Ovary (tissue), 3 donors: ENCODE measurements at regions not wholly inside any gene's neighbourhood (a gene's known extent, or its start where the extent isn't known, plus 50 kb on each side); places are given as distances from the start of the nearest gene placed in this dataset.

Source experiments
- EP300 ChIP-seq: sonication (generic); formaldehyde crosslinking; IDR thresholded peaks from one replicate; pipeline ENCODE4 v1.6.1; 2017; ENCODE audit warnings: antibody characterized with exemption
- POLR2A ChIP-seq: fragments of 450-650 bp; IDR thresholded peaks from one replicate; pipeline ENCODE4 v1.6.1; 2017; ENCODE audit warnings: antibody characterized with exemption, mild to moderate bottlenecking, moderate library complexity
- TF ChIP-seq, protein P1 (sequence below), 3 donors: fragments of 450-650 bp in 2 of 3; fragments of 200-600 bp in 1 of 3; IDR thresholded peaks; one replicate each; pipeline versions ENCODE4 v1.5.1 to v1.8.0; 2016 to 2022; ENCODE audit warnings: antibody characterized with exemption in 3 of 3, mild to moderate bottlenecking in 1 of 3
- donor health status: DM: no; HTN: no; CAD: no.

DNA sequence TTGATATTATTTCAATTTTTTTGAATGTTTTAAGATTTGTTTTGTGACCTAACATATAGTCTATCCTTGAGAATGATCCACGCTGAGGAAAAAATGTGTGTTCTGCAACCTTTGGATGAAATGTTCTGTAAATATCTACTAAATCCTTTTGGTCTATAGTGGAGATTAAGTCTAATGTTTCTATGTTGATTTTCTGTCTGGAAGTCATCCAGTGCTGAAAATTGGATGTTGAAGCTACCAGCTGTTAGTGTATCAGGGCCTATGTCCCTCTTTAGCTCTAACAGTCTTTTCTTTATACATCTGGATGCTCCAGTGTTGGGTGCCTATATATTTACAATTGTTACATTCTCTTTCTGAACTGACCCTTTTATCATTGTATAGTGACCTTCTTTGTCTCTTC, 422.3 kb downstream of the TMEM232 start:
- TF ChIP-seq, protein P1, sequence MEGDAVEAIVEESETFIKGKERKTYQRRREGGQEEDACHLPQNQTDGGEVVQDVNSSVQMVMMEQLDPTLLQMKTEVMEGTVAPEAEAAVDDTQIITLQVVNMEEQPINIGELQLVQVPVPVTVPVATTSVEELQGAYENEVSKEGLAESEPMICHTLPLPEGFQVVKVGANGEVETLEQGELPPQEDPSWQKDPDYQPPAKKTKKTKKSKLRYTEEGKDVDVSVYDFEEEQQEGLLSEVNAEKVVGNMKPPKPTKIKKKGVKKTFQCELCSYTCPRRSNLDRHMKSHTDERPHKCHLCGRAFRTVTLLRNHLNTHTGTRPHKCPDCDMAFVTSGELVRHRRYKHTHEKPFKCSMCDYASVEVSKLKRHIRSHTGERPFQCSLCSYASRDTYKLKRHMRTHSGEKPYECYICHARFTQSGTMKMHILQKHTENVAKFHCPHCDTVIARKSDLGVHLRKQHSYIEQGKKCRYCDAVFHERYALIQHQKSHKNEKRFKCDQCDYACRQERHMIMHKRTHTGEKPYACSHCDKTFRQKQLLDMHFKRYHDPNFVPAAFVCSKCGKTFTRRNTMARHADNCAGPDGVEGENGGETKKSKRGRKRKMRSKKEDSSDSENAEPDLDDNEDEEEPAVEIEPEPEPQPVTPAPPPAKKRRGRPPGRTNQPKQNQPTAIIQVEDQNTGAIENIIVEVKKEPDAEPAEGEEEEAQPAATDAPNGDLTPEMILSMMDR (IDR thresholded peaks at IDR 0.05), result no peak
- TF ChIP-seq POLR2A, result no peak
- TF ChIP-seq EP300, result no peak
